ENCODE measurements at regions not wholly inside any gene's neighbourhood (a gene's known extent, or its start where the extent isn't known, plus 50 kb on each side); places are given as distances from the start of the nearest gene placed in this dataset.
"Not testable (repeated sequence)": the region's sequence is repeated elsewhere in the genome, so short reads cannot be mapped to it uniquely, and the experiment has no call there.

- H3K4me1 ChIP-seq (ENCODE audit: control insufficient read depth, insufficient read depth, low read length), result no peaks in the 10 kb centered on the region
- TF ChIP-seq CBX3 (IDR thresholded peaks at IDR 0.05; ENCODE audit: borderline replicate concordance, low read depth) (no peak), POLR2A (IDR thresholded peaks at IDR 0.05; ENCODE audit: low read depth, low read length) (no peak)
- CTCF ChIA-PET, result interaction anchor here (0.6 kb wide), 1 partner anchor 153 kb away, joined by 3 read pairs; no protein-coding TSS in a partner anchor
- SMC1A ChIA-PET (ENCODE audit: uncharacterized antibody, unreplicated experiment), result no interaction called here
- no peaks in the 10 kb centered on the region for H4K20me1 ChIP-seq (ENCODE audit: control insufficient read depth, insufficient read depth)
- H3K36me3 ChIP-seq (ENCODE audit: control insufficient read depth in 2 of 2, insufficient read depth in 2 of 2, low read length in 1 of 2), result no peaks in the 10 kb centered on the region
- no peak overlapping the region for H3K4me2 ChIP-seq (ENCODE audit: control insufficient read depth, insufficient read depth)
- H3K9me3 ChIP-seq (replicated peaks; ENCODE audit: control insufficient read depth, insufficient read depth, low read length), result no peaks in the 10 kb centered on the region
- BruUV-seq (replicated peaks), result no TSS peak
- WGBS (ENCODE audit: insufficient coverage, insufficient replicate concordance, low lambda C conversion rate, missing lambda C conversion rate), result 62% methylated on average over 17 of the region's 17 CpGs
- no peak overlapping the region for H3K4me3 ChIP-seq
- H3K27me3 ChIP-seq (replicated peaks in 1 of 2; ENCODE audit: control insufficient read depth in 2 of 2, insufficient read depth in 2 of 2, low read length in 1 of 2), result no peaks in the 10 kb centered on the region; a peak in 1 of 4 replicates
- H2AFZ ChIP-seq (ENCODE audit: control insufficient read depth, low read depth, low read length), result no peak overlapping the region
- in situ Hi-C loops (cut with MboI) (no loop called here), intact Hi-C loops (cut with micrococcal nuclease; ENCODE audit: unreplicated experiment) (no loop called here)
- no peaks in the 10 kb centered on the region for H3K79me2 ChIP-seq (ENCODE audit: control insufficient read depth, insufficient read depth, low read length)
- POLR2A ChIA-PET, result no interaction called here
- no peak overlapping the region for H3K27ac ChIP-seq (ENCODE audit: control insufficient read depth, insufficient read depth)
- FAIRE-seq, result no peak
- RAD21 ChIA-PET (ENCODE audit: unreplicated experiment), result no interaction called here
- DNase-seq (ENCODE audit: low read depth, low spot score), result no peak
- H3K9ac ChIP-seq (ENCODE audit: control insufficient read depth, insufficient read depth, low read length), result no peak overlapping the region
- ATAC-seq, result no peak
Observed at GRCh38 chr1:214143006-214143992, 137.7 kb upstream of the SMYD2 start.

GRCh38 chr1:214144521-214144920, 136.4 kb upstream of the SMYD2 start:
- H3K4me3 ChIP-seq; ATAC-seq; H3K9me3 ChIP-seq (replicated peaks; ENCODE audit: control insufficient read depth, insufficient read depth, low read length): not testable (repeated sequence)

More at GRCh38 chr1:214144521-214144920, 136.4 kb upstream of the SMYD2 start:
- intact Hi-C loops (cut with micrococcal nuclease; ENCODE audit: unreplicated experiment); H4K20me1 ChIP-seq (ENCODE audit: control insufficient read depth, insufficient read depth); H3K27ac ChIP-seq (ENCODE audit: control insufficient read depth, insufficient read depth); H3K4me2 ChIP-seq (ENCODE audit: control insufficient read depth, insufficient read depth); H3K79me2 ChIP-seq (ENCODE audit: control insufficient read depth, insufficient read depth, low read length); SMC1A ChIA-PET (ENCODE audit: uncharacterized antibody, unreplicated experiment); H3K9ac ChIP-seq (ENCODE audit: control insufficient read depth, insufficient read depth, low read length); H3K4me1 ChIP-seq (ENCODE audit: control insufficient read depth, insufficient read depth, low read length); H2AFZ ChIP-seq (ENCODE audit: control insufficient read depth, low read depth, low read length); RAD21 ChIA-PET (ENCODE audit: unreplicated experiment); H3K27me3 ChIP-seq (replicated peaks in 1 of 2; ENCODE audit: control insufficient read depth in 2 of 2, insufficient read depth in 2 of 2, low read length in 1 of 2); CTCF ChIA-PET; H3K36me3 ChIP-seq (ENCODE audit: control insufficient read depth in 2 of 2, insufficient read depth in 2 of 2, low read length in 1 of 2); POLR2A ChIA-PET; BruUV-seq (replicated peaks); FAIRE-seq; DNase-seq (ENCODE audit: low read depth, low spot score); in situ Hi-C loops (cut with MboI): not testable (repeated sequence)
- 21% methylated on average over 2 of the region's 2 CpGs for WGBS (ENCODE audit: insufficient coverage, insufficient replicate concordance, low lambda C conversion rate, missing lambda C conversion rate)

Measured in GM12878 (cell line).